ENCODE measurements at regions not wholly inside any gene's neighbourhood (a gene's known extent, or its start where the extent isn't known, plus 50 kb on each side); places are given as distances from the start of the nearest gene placed in this dataset.

GRCh38 chr1:104932949-104933679 is 1183.4 kb downstream of the AMY1C start:
- Histone ChIP-seq H3K9ac (ENCODE audit: insufficient read depth, low read depth, low read length) (no peak overlapping the region), H2AFZ (ENCODE audit: low read length) (no peak overlapping the region), H3K4me2 (ENCODE audit: low read depth, low read length) (no peak overlapping the region), H3K4me3 (replicated peaks in 1 of 3; ENCODE audit: insufficient read depth in 1 of 3, low read depth in 2 of 3, low read length in 3 of 3) (no peak overlapping the region), H3K36me3 (replicated peaks in 1 of 2; ENCODE audit: control insufficient read depth in 1 of 2, insufficient read depth in 2 of 2, low read length in 2 of 2) (no peaks in the 10 kb centered on the region), H3K79me2 (ENCODE audit: insufficient read depth, low read length) (no peaks in the 10 kb centered on the region), H3K27ac (ENCODE audit: extremely low read length, insufficient read depth, low read length) (no peak overlapping the region), H3K27me3 (ENCODE audit: control insufficient read depth in 1 of 2, insufficient read depth in 2 of 2, low read length in 2 of 2) (no peaks in the 10 kb centered on the region), H3K9me3 (ENCODE audit: low read length) (no peaks in the 10 kb centered on the region; the same call in 1 of the 2 replicates), H3K4me1 (ENCODE audit: insufficient read depth, low read length) (no peaks in the 10 kb centered on the region), H4K20me1 (ENCODE audit: insufficient read depth, low read length) (no peaks in the 10 kb centered on the region)
- 12% methylated on average over 11 of the region's 14 CpGs for WGBS (ENCODE audit: low lambda C conversion rate)
- DNase-seq (ENCODE audit: low spot score) (no peak), ATAC-seq (no peak; the same call in 1 of the 3 replicates), FAIRE-seq (no peak)
- ChIA-PET POLR2A (no interaction called here), CTCF (ENCODE audit: low intra/inter-chr PET ratio, low total read pairs) (no interaction called here)
- intact Hi-C loops (cut with micrococcal nuclease; ENCODE audit: unreplicated experiment) (no loop called here), in situ Hi-C loops (cut with HindIII; ENCODE audit: extremely low pct_ligation_motif_present, low pct_unique_long_range_greater_than_20kb) (no loop called here)
- TF ChIP-seq STAT5B (CRISPR knock-in tag; IDR thresholded peaks at IDR 0.05) (no peak), ZNF678 (CRISPR knock-in tag; IDR thresholded peaks at IDR 0.05) (no peak), KDM1A (CRISPR knock-in tag; IDR thresholded peaks at IDR 0.05) (no peak), SAFB2 (CRISPR knock-in tag; IDR thresholded peaks at IDR 0.05; ENCODE audit: borderline replicate concordance, low read depth) (no peak), ZNF350 (CRISPR knock-in tag; IDR thresholded peaks at IDR 0.05; ENCODE audit: borderline replicate concordance, low read depth) (no peak), SRSF1 (optimal IDR thresholded peaks at IDR 0.05; ENCODE audit: low read depth, low read length) (no peak), ZNF775 (CRISPR knock-in tag; IDR thresholded peaks at IDR 0.05; ENCODE audit: borderline replicate concordance) (no peak), ZNF891 (CRISPR knock-in tag; IDR thresholded peaks at IDR 0.05) (no peak), HIVEP1 (CRISPR knock-in tag; IDR thresholded peaks at IDR 0.05) (no peak), CENPBD1 (CRISPR knock-in tag; IDR thresholded peaks at IDR 0.05; ENCODE audit: borderline replicate concordance, low read depth) (no peak), IRF2 (CRISPR knock-in tag; IDR thresholded peaks at IDR 0.05) (no peak), SCMH1 (CRISPR knock-in tag; IDR thresholded peaks at IDR 0.05; ENCODE audit: borderline replicate concordance) (no peak), ZSCAN5A (CRISPR knock-in tag; IDR thresholded peaks at IDR 0.05; ENCODE audit: borderline replicate concordance) (no peak), SNAPC2 (CRISPR knock-in tag; IDR thresholded peaks at IDR 0.05) (no peak), ZSCAN22 (CRISPR knock-in tag; IDR thresholded peaks at IDR 0.05) (no peak), U2AF2 (IDR thresholded peaks at IDR 0.05; ENCODE audit: low read depth, low read length) (no peak), ZNF639 (CRISPR knock-in tag; conservative IDR thresholded peaks at IDR 0.05) (no peak), ZNF510 (CRISPR knock-in tag; IDR thresholded peaks at IDR 0.05; ENCODE audit: low read depth) (no peak), ZC3H4 (CRISPR knock-in tag; IDR thresholded peaks at IDR 0.05; ENCODE audit: borderline replicate concordance) (no peak), NR2F1 (CRISPR knock-in tag; IDR thresholded peaks at IDR 0.05) (no peak)
- no TSS peak for BruUV-seq (replicated peaks)
